ENCODE measurements at regions not wholly inside any gene's neighbourhood (a gene's known extent, or its start where the extent isn't known, plus 50 kb on each side); places are given as distances from the start of the nearest gene placed in this dataset.

DNA sequence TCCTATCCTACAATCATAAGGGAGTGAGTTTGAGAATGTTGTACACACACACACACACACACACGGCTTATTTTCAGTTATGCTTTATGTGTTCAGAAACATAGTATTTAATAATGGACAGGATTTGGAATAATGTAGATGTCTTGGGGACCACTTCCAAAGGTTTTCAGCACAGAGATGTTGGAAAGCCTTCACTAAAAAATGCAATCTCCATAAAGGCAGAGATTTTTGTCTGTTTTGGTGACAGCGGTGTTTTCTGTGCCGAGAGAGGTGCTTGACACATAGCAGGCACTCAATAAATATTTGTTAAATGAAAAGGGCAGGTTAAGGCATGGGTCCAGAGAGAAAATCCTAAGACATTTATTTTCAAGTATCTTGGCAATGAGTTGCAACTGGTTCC, 428.2 kb upstream of the RGMA start:
- DNase-seq, result no peak

GRCh38 chr15:93515256-93516051, 426.4 kb upstream of the RGMA start:
- DNase-seq, result no peak

GRCh38 chr15:93506646-93507045, 417.6 kb upstream of the RGMA start:
- DNase-seq, result no peak

- DNase-seq, result no peak
Observed at GRCh38 chr15:93505506-93505905, 416.5 kb upstream of the RGMA start.

- no peak for DNase-seq
Observed at GRCh38 chr15:93501946-93502345, 412.9 kb upstream of the RGMA start.

- no peak for DNase-seq
Observed at GRCh38 chr15:93500155-93500554, 411.1 kb upstream of the RGMA start.

DNA sequence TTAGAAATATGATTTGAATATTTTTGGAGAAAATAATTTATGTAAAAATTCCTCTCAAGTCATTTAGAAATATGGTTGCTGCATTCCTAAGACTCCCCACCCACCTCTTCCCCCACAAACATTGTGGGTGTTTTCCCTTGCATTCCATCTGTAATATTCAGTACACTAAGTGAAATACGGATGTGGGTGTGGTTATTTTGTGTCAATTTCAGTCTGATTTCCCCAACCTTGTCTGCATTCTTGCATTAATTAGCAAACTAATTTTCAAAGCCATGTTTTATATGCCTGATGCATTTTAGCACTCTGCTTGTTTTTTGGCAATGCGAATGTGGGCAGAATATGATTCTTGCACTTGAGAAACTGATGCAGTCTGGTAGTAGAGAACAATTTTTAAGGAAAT, 408.3 kb upstream of the RGMA start:
- DNase-seq, result no peak

DNA sequence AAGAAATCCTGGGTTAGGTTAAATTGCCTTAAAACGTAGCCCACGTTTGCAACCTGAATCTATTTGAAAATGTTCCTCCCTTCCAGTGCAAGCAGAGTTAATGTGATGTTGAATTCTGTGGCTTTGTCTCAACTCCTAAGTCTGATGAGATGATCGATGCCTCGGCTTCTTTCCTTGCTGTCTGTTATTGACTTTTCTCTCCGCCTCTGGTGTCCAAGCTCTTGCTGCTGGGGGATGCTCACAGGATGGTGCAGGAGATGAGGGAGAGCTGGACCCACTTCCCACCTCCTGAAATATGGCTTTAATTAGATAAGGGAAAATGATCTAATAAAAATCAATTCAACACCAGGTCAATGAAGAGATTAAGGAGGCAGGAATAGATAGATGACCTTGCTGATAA, 407.9 kb upstream of the RGMA start:
- no peak for DNase-seq

GRCh38 chr15:93495799-93496637, 407.0 kb upstream of the RGMA start:
- no peak for DNase-seq

DNA sequence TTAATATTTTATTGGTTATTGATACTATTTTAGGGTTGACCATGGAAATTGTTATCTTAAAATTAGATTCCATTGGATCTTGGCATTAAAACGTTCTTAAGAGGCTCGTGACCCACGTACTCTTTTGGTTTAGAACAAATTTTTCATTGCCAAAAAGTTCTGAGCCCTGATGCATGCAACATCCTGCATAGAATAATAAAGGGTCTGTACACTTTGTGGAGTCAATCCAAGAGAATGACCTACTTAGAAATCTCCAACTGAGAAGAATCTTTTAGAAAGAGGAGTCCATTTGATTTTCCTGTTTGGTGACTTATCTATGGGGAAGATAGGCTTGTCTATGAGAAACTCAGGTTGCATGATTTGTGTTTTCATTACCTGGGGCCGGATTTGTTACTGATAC, 404.2 kb upstream of the RGMA start:
- DNase-seq, result no peak

- DNase-seq, result no peak
Observed at GRCh38 chr15:93491291-93491690, 402.3 kb upstream of the RGMA start.

DNA sequence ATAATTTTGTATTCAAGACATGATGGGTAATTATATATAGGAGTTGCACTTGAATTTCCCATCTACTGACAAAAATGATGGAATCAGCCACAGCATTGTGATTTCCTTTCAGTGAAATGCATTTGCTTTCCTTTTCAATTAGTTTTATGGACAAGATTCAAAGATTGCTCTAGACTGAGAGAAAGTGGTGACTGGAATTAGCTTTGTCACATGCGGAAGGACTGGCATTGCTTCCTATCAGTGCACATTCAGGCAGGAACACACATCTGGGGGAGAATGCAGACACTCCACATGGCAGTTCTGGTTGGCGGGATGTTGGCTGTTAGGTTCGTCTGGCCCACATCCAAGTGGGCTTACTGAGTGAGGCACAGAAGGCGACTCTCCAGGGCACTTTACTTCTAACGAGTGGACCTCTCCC, 399.3 kb upstream of the RGMA start:
- DNase-seq, result no peak

DNA sequence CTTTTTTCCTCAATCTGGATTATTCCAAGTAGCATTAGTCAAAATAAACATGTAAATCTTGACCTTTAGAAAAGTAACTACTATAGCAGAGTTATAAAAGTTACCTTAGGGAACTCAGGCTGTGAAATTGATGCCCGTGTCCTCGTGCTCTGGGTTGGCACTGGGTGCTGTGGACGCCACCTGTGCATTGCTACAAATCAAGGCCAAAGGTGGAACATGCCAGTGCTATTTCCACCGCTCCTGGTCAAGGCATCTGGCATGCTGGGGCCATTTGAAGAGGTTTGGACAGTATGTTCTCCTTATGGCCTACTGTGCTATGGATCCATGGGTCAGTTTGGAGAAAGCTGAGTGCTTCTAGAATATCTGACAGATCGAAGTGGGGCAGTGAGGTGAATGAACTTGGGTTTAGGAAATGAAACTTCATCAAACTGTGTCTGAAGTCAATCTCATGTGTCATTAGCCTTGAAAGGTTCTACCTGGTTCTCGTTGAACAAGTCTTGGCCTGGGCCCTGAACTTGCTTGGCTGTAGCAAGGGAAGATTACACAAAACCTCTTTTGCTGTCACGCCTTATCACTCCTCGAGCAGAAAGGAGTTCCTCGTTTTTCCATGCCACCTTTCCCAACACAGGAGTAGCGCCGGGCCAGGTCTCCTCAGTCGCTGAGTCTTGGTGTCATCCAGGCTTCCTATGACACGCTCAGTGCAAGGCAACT, 397.6 kb upstream of the RGMA start:
- DNase-seq, result no peak

GRCh38 chr15:93485438-93486327, 396.7 kb upstream of the RGMA start:
- DNase-seq, result peak; percentile 86

- DNase-seq, result no peak
Observed at GRCh38 chr15:93483923-93484322, 394.9 kb upstream of the RGMA start.

DNA sequence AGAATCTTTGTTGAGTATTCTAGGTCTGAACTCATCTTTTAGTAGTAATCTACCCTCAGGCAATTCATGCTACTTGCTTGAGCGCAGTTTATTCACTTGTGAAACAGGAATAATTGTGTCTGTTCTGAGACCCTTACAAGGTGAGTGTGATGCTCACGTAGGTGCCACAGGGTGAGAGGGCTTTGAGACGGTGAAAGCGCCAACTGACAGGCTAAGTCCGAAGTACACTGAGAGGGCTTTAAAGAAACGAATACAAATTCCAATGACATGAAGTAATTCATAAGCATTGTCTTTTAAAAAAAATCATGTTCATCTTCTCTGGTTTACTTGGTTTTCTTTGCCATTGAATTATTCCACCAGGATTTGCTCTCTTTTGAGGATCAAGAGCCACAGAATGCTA, 393.7 kb upstream of the RGMA start:
- no peak for DNase-seq

DNA sequence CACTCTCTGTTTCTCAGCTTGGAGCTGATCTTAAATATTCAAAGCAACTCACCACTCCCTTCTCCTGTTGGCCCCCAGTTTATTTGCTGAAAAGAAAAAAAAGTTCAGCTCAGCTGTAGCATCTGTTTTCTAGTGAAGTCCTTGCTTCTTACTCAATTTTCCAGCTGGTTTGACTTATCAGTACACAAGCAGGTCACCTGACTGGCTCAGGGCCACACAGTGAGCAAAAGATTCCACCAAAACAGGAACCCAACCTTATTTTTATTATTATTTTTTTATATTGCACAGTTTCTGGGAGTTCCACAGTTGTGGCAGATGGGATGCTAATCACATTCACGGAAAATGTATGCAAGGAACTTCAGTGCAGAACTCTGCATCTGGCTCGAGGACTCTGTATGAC, 390.7 kb upstream of the RGMA start:
- DNase-seq, result no peak

GRCh38 chr15:93478947-93479346, 389.9 kb upstream of the RGMA start:
- DNase-seq, result no peak

GRCh38 chr15:93477721-93478120, 388.7 kb upstream of the RGMA start:
- no peak for DNase-seq

- DNase-seq, result no peak
Observed at GRCh38 chr15:93477188-93477587, 388.2 kb upstream of the RGMA start.

GRCh38 chr15:93476491-93477177, 387.6 kb upstream of the RGMA start:
- DNase-seq, result no peak

- no peak for DNase-seq
Observed at GRCh38 chr15:93474728-93475127, 385.7 kb upstream of the RGMA start.
